ENCODE measurements at regions not wholly inside any gene's neighbourhood (a gene's known extent, or its start where the extent isn't known, plus 50 kb on each side); places are given as distances from the start of the nearest gene placed in this dataset.

GRCh38 chr21:32884062-32884461 lies 112.5 kb upstream of the PAXBP1 start:
- H3F3A ChIP-seq (ENCODE audit: insufficient read depth, low read depth): no peaks in the 10 kb centered on the region
- H3K4me2 ChIP-seq: no peak overlapping the region
- H3K4me1 ChIP-seq (replicated peaks; ENCODE audit: insufficient read depth): no peaks in the 10 kb centered on the region
- no peaks in the 10 kb centered on the region for H3K36me3 ChIP-seq (ENCODE audit: low read depth)
- H3K9me2 ChIP-seq (ENCODE audit: insufficient read depth): no peaks in the 10 kb centered on the region
- TF ChIP-seq CTCF (conservative IDR thresholded peaks at IDR 0.05) (no peak), EZH2 (IDR thresholded peaks at IDR 0.05; ENCODE audit: low read depth) (no peak)
- intact Hi-C loops (cut with micrococcal nuclease; ENCODE audit: unreplicated experiment): no loop called here
- no peak for DNase-seq
- CTCF ChIA-PET: no interaction called here
- no TSS peak for BruUV-seq (replicated peaks)
- H3K27me3 ChIP-seq (ENCODE audit: insufficient read depth, low read depth): peaks cover 58% of the 10 kb centered on the region
- H4K20me1 ChIP-seq (ENCODE audit: insufficient read depth): no peaks in the 10 kb centered on the region
- POLR2A ChIA-PET (ENCODE audit: unreplicated experiment): no interaction called here
- H3K27ac ChIP-seq: no peak overlapping the region
- no peak overlapping the region for H2AFZ ChIP-seq
- no peak overlapping the region for H3K4me3 ChIP-seq
- no peaks in the 10 kb centered on the region for H3K79me2 ChIP-seq (ENCODE audit: low read depth)
- no peaks in the 10 kb centered on the region for H3K9me3 ChIP-seq (ENCODE audit: insufficient read depth, low read depth)

- no TSS peak for BruUV-seq (replicated peaks)
- no peaks in the 10 kb centered on the region for H3K79me2 ChIP-seq (ENCODE audit: low read depth)
- H3K4me1 ChIP-seq (replicated peaks; ENCODE audit: insufficient read depth): no peaks in the 10 kb centered on the region
- intact Hi-C loops (cut with micrococcal nuclease; ENCODE audit: unreplicated experiment): no loop called here
- H3K4me2 ChIP-seq: peak overlapping the region; percentile 74
- peak overlapping the region; percentile 47; the same call in 1 of the 2 replicates for H3K4me3 ChIP-seq
- CTCF ChIA-PET: interaction anchor here (0.6 kb wide), 1 partner anchor 702 kb away, joined by 3 read pairs; the partner anchor contains the start of gene DONSON
- no peaks in the 10 kb centered on the region for H3F3A ChIP-seq (ENCODE audit: insufficient read depth, low read depth)
- H4K20me1 ChIP-seq (ENCODE audit: insufficient read depth): no peaks in the 10 kb centered on the region
- POLR2A ChIA-PET (ENCODE audit: unreplicated experiment): no interaction called here
- no peak overlapping the region for H2AFZ ChIP-seq
- TF ChIP-seq EZH2 (IDR thresholded peaks at IDR 0.05; ENCODE audit: low read depth) (no peak), CTCF (conservative IDR thresholded peaks at IDR 0.05) (no peak)
- H3K9me3 ChIP-seq (ENCODE audit: insufficient read depth, low read depth): no peaks in the 10 kb centered on the region
- no peak overlapping the region for H3K27ac ChIP-seq
- H3K27me3 ChIP-seq (ENCODE audit: insufficient read depth, low read depth): peaks cover 62% of the 10 kb centered on the region
- H3K9me2 ChIP-seq (ENCODE audit: insufficient read depth): no peaks in the 10 kb centered on the region
- DNase-seq: no peak
- H3K36me3 ChIP-seq (ENCODE audit: low read depth): no peaks in the 10 kb centered on the region
These were observed 114.8 kb upstream of the PAXBP1 start for GRCh38 chr21:32886339-32886738.

GRCh38 chr21:32887026-32887425 lies 115.5 kb upstream of the PAXBP1 start:
- Histone ChIP-seq H3K4me3 (no peak overlapping the region), H3K4me2 (peak overlapping the region; percentile 74)

More at GRCh38 chr21:32887026-32887425, 115.5 kb upstream of the PAXBP1 start:
- Histone ChIP-seq H2AFZ (no peak overlapping the region), H4K20me1 (ENCODE audit: insufficient read depth) (no peaks in the 10 kb centered on the region), H3K9me2 (ENCODE audit: insufficient read depth) (no peaks in the 10 kb centered on the region), H3K9me3 (ENCODE audit: insufficient read depth, low read depth) (no peaks in the 10 kb centered on the region), H3K36me3 (ENCODE audit: low read depth) (no peaks in the 10 kb centered on the region), H3K79me2 (ENCODE audit: low read depth) (no peaks in the 10 kb centered on the region), H3K4me1 (replicated peaks; ENCODE audit: insufficient read depth) (no peaks in the 10 kb centered on the region), H3K27ac (no peak overlapping the region), H3K27me3 (ENCODE audit: insufficient read depth, low read depth) (peaks cover 56% of the 10 kb centered on the region), H3F3A (ENCODE audit: insufficient read depth, low read depth) (no peaks in the 10 kb centered on the region)
- TF ChIP-seq EZH2 (IDR thresholded peaks at IDR 0.05; ENCODE audit: low read depth): no peak
- TF ChIP-seq CTCF (conservative IDR thresholded peaks at IDR 0.05): no peak
- POLR2A ChIA-PET (ENCODE audit: unreplicated experiment): no interaction called here
- CTCF ChIA-PET: interaction anchor here (0.6 kb wide), 1 partner anchor 702 kb away, joined by 3 read pairs; the partner anchor contains the start of gene DONSON
- BruUV-seq (replicated peaks): no TSS peak
- no peak for DNase-seq
- intact Hi-C loops (cut with micrococcal nuclease; ENCODE audit: unreplicated experiment): no loop called here
